IMR-90 (cell line): ENCODE measurements at regions not wholly inside any gene's neighbourhood (a gene's known extent, or its start where the extent isn't known, plus 50 kb on each side); places are given as distances from the start of the nearest gene placed in this dataset.

Source experiments
- CHD1 ChIP-seq: IDR thresholded peaks from 2 replicates; pipeline ENCODE4 v1.6.1; 2012; ENCODE audit warnings: low read depth, low read length, improper control_type of control experiment
- CTCF ChIP-seq: conservative IDR thresholded peaks from 2 replicates; pipeline ENCODE4 v1.5.1; 2012; ENCODE audit warnings: mild to moderate bottlenecking, low read depth, low read length, improper control_type of control experiment
- POLR2A ChIP-seq: IDR thresholded peaks from 2 replicates; pipeline ENCODE4 v1.6.1; 2012; ENCODE audit warnings: mild to moderate bottlenecking, low read depth, low read length
- RFX5 ChIP-seq: IDR thresholded peaks from 2 replicates; pipeline ENCODE4 v1.8.0; 2012; ENCODE audit warnings: low read depth, mild to moderate bottlenecking, low read length, moderate library complexity
- SMC3 ChIP-seq: fragments of 150-350 bp; IDR thresholded peaks from 2 replicates; pipeline ENCODE4 v1.6.1; 2016; ENCODE audit warnings: low read depth, mild to moderate bottlenecking, antibody characterized with exemption, low read length, moderate library complexity

- TF ChIP-seq CHD1 (no peak), CTCF (no peak), RFX5 (no peak), POLR2A (no peak), SMC3 (no peak)
Observed at GRCh38 chr12:85697003-85697402, 139.2 kb downstream of the RASSF9 start.
